Large intestine (tissue), 3 donors: ENCODE measurements at regions not wholly inside any gene's neighbourhood (a gene's known extent, or its start where the extent isn't known, plus 50 kb on each side); places are given as distances from the start of the nearest gene placed in this dataset.
"Not testable (repeated sequence)": the region's sequence is repeated elsewhere in the genome, so short reads cannot be mapped to it uniquely, and the experiment has no call there.

Experiments
- DNase-seq, 2 donors: peaks; one replicate each; pipeline versions ENCODE4 v3.0.0 to v3.0.0-alpha.2; 2013
- H3K27ac ChIP-seq: one replicate; pipeline ENCODE4 v1.5.1; 2013; ENCODE audit warnings: low read length
- H3K27me3 ChIP-seq: 2 replicates; pipeline ENCODE4 v1.6.1; 2013; ENCODE audit warnings: low read length; ENCODE audit not compliant: control insufficient read depth, insufficient read depth
- H3K36me3 ChIP-seq: 2 replicates; pipeline ENCODE4 v1.6.1; 2013; ENCODE audit warnings: low read length; ENCODE audit not compliant: control insufficient read depth, insufficient read depth
- H3K4me1 ChIP-seq: one replicate; pipeline ENCODE4 v1.6.1; 2013; ENCODE audit warnings: low read length; ENCODE audit not compliant: control insufficient read depth, insufficient read depth
- H3K4me3 ChIP-seq: one replicate; pipeline ENCODE4 v1.5.1; 2013; ENCODE audit warnings: low read length
- H3K9me3 ChIP-seq: one replicate; pipeline ENCODE4 v1.6.1; 2013; ENCODE audit warnings: mild to moderate bottlenecking, low read depth, low read length, moderate library complexity; ENCODE audit not compliant: control insufficient read depth
- WGBS: methylation state at CpG from one replicate; pipeline ENCODE4 v1.1.5; 2013; ENCODE audit warnings: low lambda C conversion rate; ENCODE audit not compliant: insufficient coverage; 5-methylcytosine and 5-hydroxymethylcytosine counted together

DNA sequence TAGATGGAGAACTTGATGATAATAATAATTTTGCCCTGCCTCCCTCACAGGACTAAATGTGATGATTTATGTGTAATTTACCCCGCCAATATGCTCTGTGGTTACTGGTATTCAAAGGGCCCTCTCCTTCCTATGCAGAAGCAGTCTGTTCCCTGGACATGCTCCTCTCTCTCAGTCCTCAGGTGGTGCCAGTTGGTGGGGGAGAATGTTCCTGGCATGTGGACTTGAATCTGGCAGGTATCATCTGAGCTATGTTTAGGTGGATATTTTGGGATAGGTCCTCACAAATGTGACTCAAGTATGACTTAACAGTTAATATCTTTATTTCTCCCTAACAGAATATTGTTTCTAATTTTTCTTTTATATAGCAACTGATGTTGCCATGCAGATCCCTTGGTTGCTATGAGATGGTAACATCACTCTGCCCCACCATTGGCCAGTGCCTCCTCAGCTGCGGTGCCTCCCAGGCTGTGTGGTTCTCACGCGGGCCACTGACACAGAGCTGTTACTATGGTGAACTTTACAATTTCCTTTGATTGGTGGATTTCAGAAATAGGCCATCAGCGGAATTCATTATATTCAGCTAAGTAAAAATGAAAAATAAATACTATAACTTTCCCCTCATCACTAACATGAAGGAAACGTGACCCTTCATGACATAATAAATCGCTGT lies 106.7 kb upstream of the PELI1 start:
- Histone ChIP-seq H3K4me3 (no peak overlapping the region), H3K27ac (no peak overlapping the region), H3K4me1 (no peaks in the 10 kb centered on the region), H3K9me3 (no peaks in the 10 kb centered on the region), H3K27me3 (no peaks in the 10 kb centered on the region), H3K36me3 (no peaks in the 10 kb centered on the region)
- no peak for DNase-seq
- WGBS = 80% methylated on average over 2 of the region's 7 CpGs

- no CpG with 5 or more reads among the region's 5 CpGs for WGBS
- H3K4me1 ChIP-seq = no peaks in the 10 kb centered on the region
- no peak overlapping the region for H3K27ac ChIP-seq
- H3K4me3 ChIP-seq = no peak overlapping the region
- H3K9me3 ChIP-seq = no peaks in the 10 kb centered on the region
- DNase-seq = no peak
- no peaks in the 10 kb centered on the region for H3K36me3 ChIP-seq
- H3K27me3 ChIP-seq = no peaks in the 10 kb centered on the region
These were observed 107.5 kb upstream of the PELI1 start for GRCh38 chr2:64251497-64252250.

DNA sequence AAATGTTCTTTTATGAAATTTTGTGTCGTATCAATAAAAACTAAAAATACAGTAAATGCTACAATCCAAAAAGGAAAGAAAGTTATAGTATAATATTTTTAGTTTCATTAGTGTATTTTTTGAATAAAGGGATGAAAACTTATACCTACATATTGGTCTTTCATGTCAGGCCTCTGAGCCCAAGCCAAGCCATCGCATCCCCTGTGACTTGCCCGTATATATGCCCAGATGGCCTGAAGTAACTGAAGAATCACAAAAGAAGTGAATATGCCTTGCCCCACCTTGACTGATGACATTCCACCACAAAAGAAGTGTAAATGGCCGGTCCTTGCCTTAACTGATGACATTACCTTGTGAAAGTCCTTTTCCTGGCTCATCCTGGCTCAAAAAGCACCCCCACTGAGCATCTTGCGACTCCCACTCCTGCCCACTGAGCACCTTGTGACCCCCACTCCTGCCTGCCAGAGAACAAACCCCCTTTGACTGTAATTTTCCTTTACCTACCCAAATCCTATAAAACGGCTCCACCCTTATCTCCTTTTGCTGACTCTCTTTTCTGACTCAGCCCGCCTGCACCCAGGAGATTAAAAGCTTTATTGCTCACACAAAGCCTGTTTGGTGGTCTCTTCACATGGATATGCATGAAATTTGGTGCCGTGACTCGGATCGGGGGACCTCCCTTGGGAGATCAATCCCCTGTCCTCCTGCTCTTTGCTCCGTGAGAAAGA lies 108.2 kb upstream of the PELI1 start:
- H3K4me1 ChIP-seq, DNase-seq, H3K36me3 ChIP-seq, H3K4me3 ChIP-seq, H3K9me3 ChIP-seq, H3K27ac ChIP-seq, H3K27me3 ChIP-seq: not testable (repeated sequence)
- 79% methylated on average over 2 of the region's 11 CpGs for WGBS

- H3K4me1 ChIP-seq, H3K27ac ChIP-seq, DNase-seq, H3K9me3 ChIP-seq, H3K4me3 ChIP-seq, H3K36me3 ChIP-seq, H3K27me3 ChIP-seq: not testable (repeated sequence)
- no CpG with 5 or more reads among the region's 9 CpGs for whole genome bisulfite sequencing
These were observed 109.2 kb upstream of the PELI1 start for GRCh38 chr2:64253421-64253820.

GRCh38 chr2:64258566-64258965 lies 114.3 kb upstream of the PELI1 start:
- Histone ChIP-seq H3K9me3 (no peaks in the 10 kb centered on the region), H3K4me3 (no peak overlapping the region), H3K27me3 (no peaks in the 10 kb centered on the region), H3K4me1 (peaks cover 9% of the 10 kb centered on the region), H3K27ac (no peak overlapping the region), H3K36me3 (no peaks in the 10 kb centered on the region)
- WGBS = 100% methylated on average over 1 of the region's 5 CpGs
- DNase-seq = no peak

GRCh38 chr2:64259312-64259711 lies 115.1 kb upstream of the PELI1 start:
- Histone ChIP-seq H3K36me3 (no peaks in the 10 kb centered on the region), H3K27me3 (no peaks in the 10 kb centered on the region), H3K4me3 (no peak overlapping the region), H3K27ac (no peak overlapping the region), H3K9me3 (no peaks in the 10 kb centered on the region), H3K4me1 (peaks cover 9% of the 10 kb centered on the region)
- 100% methylated on average over 1 of the region's 2 CpGs for WGBS
- no peak for DNase-seq

DNA sequence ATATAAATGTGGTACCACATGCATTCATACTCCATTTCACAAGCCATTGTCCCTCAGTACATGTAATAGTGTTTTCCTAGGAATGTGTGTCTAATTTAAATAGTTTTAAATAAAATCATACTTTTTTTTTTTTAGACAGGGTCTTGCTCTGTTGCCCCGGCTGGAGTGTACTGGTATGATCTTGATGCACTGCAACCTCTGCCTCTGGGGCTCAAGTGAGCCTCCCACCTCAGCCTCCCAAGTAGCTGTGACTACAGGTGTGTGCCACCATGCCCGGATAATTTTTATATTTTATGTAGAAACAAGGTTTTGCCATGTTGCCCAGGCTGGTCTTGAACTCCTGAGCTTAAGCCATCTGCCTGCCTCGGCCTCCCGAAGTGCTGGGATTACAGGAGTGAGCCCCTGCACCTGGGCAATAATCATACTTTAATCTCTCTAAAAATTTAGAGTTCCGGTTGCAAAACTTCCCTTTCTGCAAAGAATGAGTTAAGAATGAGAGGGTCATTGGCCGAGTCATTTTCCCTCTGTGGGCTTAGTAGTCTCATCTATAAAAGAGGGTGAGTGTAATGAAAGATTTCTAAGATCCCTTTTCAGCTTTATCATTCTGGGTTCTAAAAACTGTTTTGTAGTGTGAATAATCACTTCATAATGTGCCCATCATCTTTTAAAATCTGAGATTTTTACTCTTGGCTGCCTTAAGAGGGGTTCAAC lies 116.0 kb upstream of the PELI1 start:
- Histone ChIP-seq H3K4me1 (peaks cover 9% of the 10 kb centered on the region), H3K9me3 (no peaks in the 10 kb centered on the region), H3K27me3 (no peaks in the 10 kb centered on the region), H3K36me3 (no peaks in the 10 kb centered on the region), H3K27ac (no peak overlapping the region), H3K4me3 (no peak overlapping the region)
- WGBS = 100% methylated on average over 1 of the region's 6 CpGs
- DNase-seq = no peak

DNA sequence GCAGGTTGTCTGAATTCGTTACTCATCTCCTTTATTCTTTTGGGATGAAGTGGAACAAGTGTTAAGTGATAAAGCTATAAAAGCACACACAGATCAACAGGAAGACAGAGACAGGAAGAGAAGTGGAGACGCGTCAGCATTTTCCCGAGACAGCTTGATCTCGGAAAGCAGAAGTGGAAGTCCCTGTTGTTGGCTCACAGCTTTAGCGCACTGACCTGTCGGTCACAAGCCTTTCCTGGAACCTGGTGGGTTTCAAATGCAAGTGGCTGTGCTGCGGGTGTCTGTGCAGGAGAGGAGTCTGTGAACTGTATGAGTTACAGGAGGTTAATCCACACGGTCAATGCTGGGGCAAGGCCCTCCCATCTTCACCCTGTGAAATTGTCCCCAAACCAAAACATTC lies 116.6 kb upstream of the PELI1 start:
- Histone ChIP-seq H3K4me1 (peaks cover 9% of the 10 kb centered on the region), H3K9me3 (no peaks in the 10 kb centered on the region), H3K4me3 (no peak overlapping the region), H3K27me3 (no peaks in the 10 kb centered on the region), H3K36me3 (no peaks in the 10 kb centered on the region), H3K27ac (no peak overlapping the region)
- WGBS = no CpG with 5 or more reads among the region's 9 CpGs
- peak in 1 of 2 donors; percentile 38 for DNase-seq

DNA sequence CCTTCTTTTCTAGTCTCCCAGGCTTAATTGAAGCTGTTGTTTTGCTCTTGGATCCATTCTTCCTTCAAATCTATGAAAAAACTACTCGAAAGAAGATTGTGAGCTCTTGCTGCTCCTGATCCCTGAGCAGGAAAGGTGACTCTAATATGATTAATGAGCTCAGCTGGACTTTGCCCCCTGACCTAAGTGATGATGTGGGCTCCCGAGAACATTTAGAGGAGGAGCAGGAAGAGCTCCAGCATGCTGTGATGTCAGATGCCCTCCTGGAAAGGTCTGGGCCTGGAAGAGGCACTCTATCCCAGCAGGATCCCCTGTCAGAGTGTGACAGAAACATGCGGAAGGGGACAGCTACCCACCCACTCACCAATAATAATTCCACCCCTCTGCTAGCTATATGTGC lies 117.9 kb upstream of the PELI1 start:
- no CpG with 5 or more reads among the region's 3 CpGs for WGBS

GRCh38 chr2:64262816-64263215 lies 118.6 kb upstream of the PELI1 start:
- Histone ChIP-seq H3K4me1 (peaks cover 9% of the 10 kb centered on the region), H3K27ac (no peak overlapping the region), H3K4me3 (no peak overlapping the region), H3K27me3 (no peaks in the 10 kb centered on the region), H3K9me3 (no peaks in the 10 kb centered on the region), H3K36me3 (no peaks in the 10 kb centered on the region)
- WGBS = no CpG with 5 or more reads among the region's 3 CpGs
- DNase-seq = no peak

More for the DNA sequence above, 117.9 kb upstream of the PELI1 start:
- Histone ChIP-seq H3K4me1 (peaks cover 9% of the 10 kb centered on the region), H3K36me3 (no peaks in the 10 kb centered on the region), H3K4me3 (no peak overlapping the region), H3K9me3 (no peaks in the 10 kb centered on the region), H3K27me3 (no peaks in the 10 kb centered on the region), H3K27ac (peak overlapping the region; percentile 10)
- peak; percentile 81 to 93 for DNase-seq
